HG02970 (cell line): ENCODE measurements at regions not wholly inside any gene's neighbourhood (a gene's known extent, or its start where the extent isn't known, plus 50 kb on each side); places are given as distances from the start of the nearest gene placed in this dataset.
"Not testable (repeated sequence)": the region's sequence is repeated elsewhere in the genome, so short reads cannot be mapped to it uniquely, and the experiment has no call there.

ENCODE experiments used
- ATAC-seq: cut with Tn5 transposase; IDR thresholded peaks from one replicate; pipeline ENCODE4 v1.9.1; 2021; ENCODE audit warnings: mild to moderate bottlenecking, moderate library complexity, moderate number of reproducible peaks; ENCODE audit not compliant: unreplicated experiment, low FRiP score

- no peak for ATAC-seq
These were observed 222.4 kb upstream of the UBL3 start for GRCh38 chr13:30072818-30073186.

GRCh38 chr13:30071969-30072817, 221.8 kb upstream of the UBL3 start:
- no peak for ATAC-seq

GRCh38 chr13:30065181-30065580, 214.8 kb upstream of the UBL3 start:
- ATAC-seq: no peak

GRCh38 chr13:30063892-30064291, 213.5 kb upstream of the UBL3 start:
- ATAC-seq: no peak

- no peak for ATAC-seq
These were observed 210.8 kb upstream of the UBL3 start for GRCh38 chr13:30061217-30061616.

GRCh38 chr13:30058429-30058828, 208.0 kb upstream of the UBL3 start:
- ATAC-seq: no peak

- not testable (repeated sequence) for ATAC-seq
These were observed 204.1 kb upstream of the UBL3 start for GRCh38 chr13:30054546-30054945.

- no peak for ATAC-seq
These were observed 203.5 kb upstream of the UBL3 start for GRCh38 chr13:30053939-30054338.

- ATAC-seq: no peak
These were observed 201.7 kb upstream of the UBL3 start for GRCh38 chr13:30052120-30052519.

- ATAC-seq: no peak
These were observed 201.2 kb upstream of the UBL3 start for GRCh38 chr13:30051531-30052060.

GRCh38 chr13:30049692-30050091, 199.3 kb upstream of the UBL3 start:
- ATAC-seq: no peak

GRCh38 chr13:30047154-30047874, 196.9 kb upstream of the UBL3 start:
- ATAC-seq: no peak

- no peak for ATAC-seq
These were observed 195.7 kb upstream of the UBL3 start for GRCh38 chr13:30045916-30046704.

GRCh38 chr13:30044932-30045331, 194.5 kb upstream of the UBL3 start:
- no peak for ATAC-seq

- ATAC-seq: no peak
These were observed 193.2 kb upstream of the UBL3 start for GRCh38 chr13:30043631-30043925.

GRCh38 chr13:30042891-30043630, 192.6 kb upstream of the UBL3 start:
- no peak for ATAC-seq

- ATAC-seq: no peak
These were observed 191.9 kb upstream of the UBL3 start for GRCh38 chr13:30042272-30042671.

GRCh38 chr13:30039511-30039911, 189.1 kb upstream of the UBL3 start:
- ATAC-seq: no peak

- ATAC-seq: no peak
These were observed 188.5 kb upstream of the UBL3 start for GRCh38 chr13:30038884-30039283.

GRCh38 chr13:30037766-30038165, 187.3 kb upstream of the UBL3 start:
- no peak for ATAC-seq
